Thymus (tissue), 11 donors: ENCODE measurements at regions not wholly inside any gene's neighbourhood (a gene's known extent, or its start where the extent isn't known, plus 50 kb on each side); places are given as distances from the start of the nearest gene placed in this dataset.

Experiments used
- DNase-seq, 9 donors: peaks; one replicate each; pipeline ENCODE4 v3.0.0-alpha.2; 2013; ENCODE audit warnings: low spot score in 9 of 9, low read depth in 6 of 9, missing footprints in 1 of 9
- H3K27ac ChIP-seq, 2 donors: one replicate each; pipeline ENCODE4 v1.5.1; 2013; ENCODE audit warnings: control low read depth in 1 of 2, low read depth in 1 of 2, low read length in 1 of 2, mild to moderate bottlenecking in 1 of 2, moderate library complexity in 1 of 2
- H3K27me3 ChIP-seq, 2 donors: one replicate each; pipeline ENCODE4 v1.5.1; 2013; ENCODE audit warnings: low read length in 1 of 2; ENCODE audit not compliant: control insufficient read depth in 2 of 2, insufficient read depth in 1 of 2
- H3K36me3 ChIP-seq, 2 donors: one replicate each; pipeline ENCODE4 v1.5.1; 2013; ENCODE audit warnings: low read length in 1 of 2, mild to moderate bottlenecking in 1 of 2, moderate library complexity in 1 of 2; ENCODE audit not compliant: control insufficient read depth in 2 of 2, insufficient read depth in 2 of 2
- H3K4me1 ChIP-seq, 2 donors: one replicate each; pipeline ENCODE4 v1.5.1; 2013; ENCODE audit warnings: low read length in 2 of 2; ENCODE audit not compliant: control insufficient read depth in 2 of 2, insufficient read depth in 2 of 2
- H3K4me3 ChIP-seq, 2 donors: one replicate each; pipeline ENCODE4 v1.5.1; 2013; ENCODE audit warnings: low read length in 2 of 2, control low read depth in 1 of 2, mild to moderate bottlenecking in 1 of 2
- H3K9me3 ChIP-seq, 2 donors: one replicate each; pipeline ENCODE4 v1.5.1; 2013; ENCODE audit warnings: low read length in 1 of 2, mild to moderate bottlenecking in 1 of 2; ENCODE audit not compliant: control insufficient read depth in 2 of 2, insufficient read depth in 1 of 2
- WGBS: extraction: QIAGEN DNeasy Blood & Tissue Kit; methylation state at CpG from one replicate; pipeline ENCODE4 v1.1.7; 2013; 5-methylcytosine and 5-hydroxymethylcytosine counted together
- donor health status: healthy.

GRCh38 chr10:56298941-56299340 lies 62.1 kb downstream of the ZWINT start:
- Histone ChIP-seq H3K27me3 (no peaks in the 10 kb centered on the region), H3K4me3 (no peak overlapping the region), H3K36me3 (no peaks in the 10 kb centered on the region), H3K4me1 (no peaks in the 10 kb centered on the region), H3K9me3 (no peaks in the 10 kb centered on the region), H3K27ac (no peak overlapping the region)
- no peak for DNase-seq
- 93% methylated on average over 7 of the region's 7 CpGs for WGBS

GRCh38 chr10:56296618-56297017 lies 64.4 kb downstream of the ZWINT start:
- DNase-seq = no peak
- WGBS = 93% methylated on average over 1 of the region's 1 CpG
- Histone ChIP-seq H3K27ac (no peak overlapping the region), H3K9me3 (no peaks in the 10 kb centered on the region), H3K27me3 (no peaks in the 10 kb centered on the region), H3K4me1 (no peaks in the 10 kb centered on the region), H3K36me3 (no peaks in the 10 kb centered on the region), H3K4me3 (no peak overlapping the region)

DNA sequence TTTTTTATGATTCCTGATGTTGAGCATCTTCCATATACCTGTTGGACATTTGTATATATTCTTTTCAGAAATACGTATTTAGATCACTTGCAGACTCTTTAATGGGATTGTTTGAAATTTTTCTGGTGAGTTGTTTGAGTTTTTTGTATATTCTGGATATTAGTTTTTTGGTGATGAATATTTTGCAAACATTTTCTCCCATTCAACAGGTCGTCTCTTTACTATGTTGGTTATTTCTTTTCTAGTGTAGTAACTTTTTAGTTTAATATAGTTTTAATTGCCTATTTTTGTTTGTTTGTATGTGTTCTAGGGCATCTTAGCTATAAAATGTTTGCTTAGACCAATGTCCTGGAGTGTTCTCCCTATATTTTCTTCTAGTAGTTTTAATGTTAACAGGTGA lies 72.7 kb downstream of the ZWINT start:
- H3K27ac ChIP-seq = no peak overlapping the region
- WGBS = 77% methylated on average over 2 of the region's 2 CpGs
- H3K36me3 ChIP-seq = no peaks in the 10 kb centered on the region
- no peaks in the 10 kb centered on the region for H3K4me1 ChIP-seq
- no peak for DNase-seq
- H3K4me3 ChIP-seq = no peak overlapping the region
- H3K9me3 ChIP-seq = no peaks in the 10 kb centered on the region
- H3K27me3 ChIP-seq = no peaks in the 10 kb centered on the region

DNA sequence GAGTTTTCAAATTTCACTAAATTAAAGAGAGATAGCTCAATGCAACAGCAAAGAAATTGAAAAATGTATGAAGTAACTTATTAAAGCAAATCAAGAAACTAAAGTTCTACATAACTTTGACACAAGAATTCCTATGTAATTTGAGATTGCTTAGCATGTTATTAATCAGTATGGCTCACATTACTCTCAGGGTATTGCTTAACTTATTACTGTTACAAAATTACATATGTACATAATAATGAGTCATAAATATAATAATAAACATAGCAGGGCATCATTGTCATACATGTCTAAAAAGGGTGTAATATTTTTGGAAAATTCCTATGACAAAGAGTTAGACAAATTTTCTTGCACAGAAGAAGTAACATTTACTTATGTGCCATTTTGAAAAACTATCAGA lies 75.0 kb downstream of the ZWINT start:
- no peaks in the 10 kb centered on the region for H3K9me3 ChIP-seq
- H3K4me3 ChIP-seq = no peak overlapping the region
- H3K36me3 ChIP-seq = no peaks in the 10 kb centered on the region
- DNase-seq = no peak
- H3K4me1 ChIP-seq = no peaks in the 10 kb centered on the region
- no peak overlapping the region for H3K27ac ChIP-seq
- no peaks in the 10 kb centered on the region for H3K27me3 ChIP-seq

DNA sequence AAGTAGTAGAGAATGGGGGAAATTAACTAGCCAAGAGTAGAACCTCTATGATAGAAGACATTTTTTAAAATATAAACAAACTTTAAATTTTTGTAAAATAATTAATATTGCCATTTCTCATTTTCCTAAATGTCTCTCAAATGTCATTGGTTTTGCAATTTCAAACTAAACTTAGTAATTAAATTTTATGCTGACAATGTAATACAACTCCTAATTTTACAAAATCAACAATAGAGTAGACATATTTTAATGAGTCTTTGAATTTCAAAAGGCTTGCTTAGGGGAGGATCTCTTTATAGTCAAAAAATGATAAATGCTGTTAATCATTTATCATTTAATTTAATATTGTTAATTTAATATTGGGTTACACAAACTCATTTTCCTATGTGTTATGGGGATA lies 81.8 kb downstream of the ZWINT start:
- Histone ChIP-seq H3K27me3 (no peaks in the 10 kb centered on the region), H3K36me3 (no peaks in the 10 kb centered on the region), H3K4me1 (no peaks in the 10 kb centered on the region), H3K4me3 (no peak overlapping the region), H3K9me3 (no peaks in the 10 kb centered on the region), H3K27ac (no peak overlapping the region)
- no peak for DNase-seq

GRCh38 chr10:56269181-56269580 lies 91.9 kb downstream of the ZWINT start:
- Histone ChIP-seq H3K9me3 (no peaks in the 10 kb centered on the region), H3K4me1 (no peaks in the 10 kb centered on the region), H3K4me3 (no peak overlapping the region), H3K27ac (no peak overlapping the region), H3K36me3 (no peaks in the 10 kb centered on the region), H3K27me3 (no peaks in the 10 kb centered on the region)
- DNase-seq = no peak
- 68% methylated on average over 1 of the region's 1 CpG for WGBS

- Histone ChIP-seq H3K4me3 (no peak overlapping the region), H3K4me1 (no peaks in the 10 kb centered on the region), H3K36me3 (no peaks in the 10 kb centered on the region), H3K9me3 (no peaks in the 10 kb centered on the region), H3K27me3 (no peaks in the 10 kb centered on the region), H3K27ac (no peak overlapping the region)
- 99% methylated on average over 1 of the region's 1 CpG for WGBS
- no peak for DNase-seq
Measured at GRCh38 chr10:56266120-56266519, 94.9 kb downstream of the ZWINT start.

DNA sequence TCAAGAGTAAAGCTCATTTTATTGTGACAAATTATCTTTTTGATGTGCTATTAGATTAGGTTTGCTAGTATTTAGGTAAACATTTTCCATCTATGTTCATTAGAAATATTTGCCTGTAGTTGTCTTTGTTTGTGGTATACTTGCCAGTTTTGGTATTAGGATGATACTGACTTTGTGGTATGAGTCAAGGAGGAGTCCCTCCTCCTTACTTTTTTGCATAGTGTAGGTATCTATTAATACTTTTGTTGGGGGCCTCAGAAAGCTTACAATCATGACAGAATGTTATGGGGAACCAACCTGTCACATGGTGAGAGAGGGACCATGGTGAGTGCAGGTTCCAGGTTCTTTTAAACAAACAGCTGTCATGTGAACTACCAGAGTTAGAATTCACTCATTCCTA lies 102.1 kb downstream of the ZWINT start:
- Histone ChIP-seq H3K4me3 (no peak overlapping the region), H3K27ac (no peak overlapping the region), H3K9me3 (peaks cover 0 to 3% of the 10 kb centered on the region in 2 donors), H3K27me3 (no peaks in the 10 kb centered on the region), H3K4me1 (no peaks in the 10 kb centered on the region), H3K36me3 (no peaks in the 10 kb centered on the region)
- no peak for DNase-seq

DNA sequence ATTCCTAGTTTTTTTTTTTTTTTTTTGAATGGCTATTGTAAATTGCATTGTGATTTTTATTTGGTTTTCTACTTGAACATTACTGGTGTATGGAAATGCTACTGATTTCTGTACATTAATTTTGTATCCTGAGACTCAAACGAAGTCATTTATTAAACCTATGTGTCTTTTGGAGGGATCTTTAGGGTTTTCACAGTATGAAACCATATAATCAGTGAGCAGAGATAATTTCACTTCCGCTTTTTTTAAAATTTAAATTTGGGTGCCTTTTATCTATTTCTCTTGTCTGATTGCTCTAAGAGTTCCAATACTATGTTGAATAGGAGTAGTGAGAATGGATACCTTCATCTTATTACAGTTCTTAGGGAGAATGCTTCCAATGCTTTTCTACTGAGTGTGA lies 102.7 kb downstream of the ZWINT start:
- Histone ChIP-seq H3K4me1 (no peaks in the 10 kb centered on the region), H3K4me3 (no peak overlapping the region), H3K36me3 (no peaks in the 10 kb centered on the region), H3K27ac (no peak overlapping the region), H3K9me3 (peaks cover 0 to 3% of the 10 kb centered on the region in 2 donors), H3K27me3 (no peaks in the 10 kb centered on the region)
- WGBS = 71% methylated on average over 2 of the region's 2 CpGs
- DNase-seq = no peak

DNA sequence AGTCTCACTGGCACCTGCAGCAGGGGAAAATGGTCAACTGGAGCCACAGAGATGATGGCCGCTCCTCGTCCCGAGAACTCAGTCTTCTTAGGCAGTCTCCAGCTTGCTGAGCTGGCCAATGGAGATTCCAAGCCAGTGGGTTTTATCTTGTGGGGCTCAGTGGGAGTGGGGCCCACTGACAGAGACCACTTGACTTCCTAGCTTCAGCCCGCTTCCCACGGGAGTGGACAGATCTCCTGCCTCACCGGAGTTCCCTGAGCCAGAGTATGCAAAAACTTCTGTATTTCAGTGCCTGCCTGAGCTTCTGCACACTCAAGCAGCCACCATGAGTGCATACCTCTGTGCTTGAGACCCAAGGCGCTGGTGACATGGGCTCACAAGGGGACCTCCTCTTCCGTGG lies 105.8 kb downstream of the ZWINT start:
- WGBS = 90% methylated on average over 8 of the region's 8 CpGs

More for the DNA sequence above, 105.8 kb downstream of the ZWINT start:
- Histone ChIP-seq H3K4me1 (no peaks in the 10 kb centered on the region), H3K4me3 (no peak overlapping the region), H3K27ac (no peak overlapping the region), H3K36me3 (no peaks in the 10 kb centered on the region), H3K27me3 (no peaks in the 10 kb centered on the region), H3K9me3 (peaks cover 0 to 3% of the 10 kb centered on the region in 2 donors)
- DNase-seq = no peak
